DMS114 treated with DMSO at 0.1 percent for 48 hours (cell line): ENCODE measurements at regions not wholly inside any gene's neighbourhood (a gene's known extent, or its start where the extent isn't known, plus 50 kb on each side); places are given as distances from the start of the nearest gene placed in this dataset.
"Not testable (repeated sequence)": the region's sequence is repeated elsewhere in the genome, so short reads cannot be mapped to it uniquely, and the experiment has no call there.

Source experiments
- DNase-seq: peaks from one replicate; lab custom pipeline; 2025; ENCODE audit not compliant: unreplicated experiment; lab: John Stamatoyannopoulos, UW

- no peak for DNase-seq
Observed at GRCh38 chr4:158958489-158959270, 144.2 kb upstream of the RAPGEF2 start.

DNA sequence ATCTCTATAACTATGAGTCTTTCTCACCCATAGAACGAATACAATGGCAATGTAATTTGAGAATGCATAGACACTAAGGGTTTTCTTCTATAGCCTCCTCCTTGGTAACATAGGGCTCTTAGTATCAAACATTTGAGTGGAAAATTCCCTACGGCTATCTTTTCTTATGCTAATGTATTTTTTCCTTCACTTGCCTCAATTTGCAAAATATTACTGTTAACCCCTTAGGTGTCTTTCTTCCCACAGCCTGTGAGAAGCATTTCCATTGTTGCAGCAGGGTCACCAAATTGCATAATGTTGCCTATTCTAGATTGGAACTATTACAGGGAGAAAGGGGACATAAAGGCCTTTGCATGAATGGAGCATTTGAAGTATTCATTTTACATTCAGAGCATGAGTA, 140.5 kb upstream of the RAPGEF2 start:
- no peak for DNase-seq

DNA sequence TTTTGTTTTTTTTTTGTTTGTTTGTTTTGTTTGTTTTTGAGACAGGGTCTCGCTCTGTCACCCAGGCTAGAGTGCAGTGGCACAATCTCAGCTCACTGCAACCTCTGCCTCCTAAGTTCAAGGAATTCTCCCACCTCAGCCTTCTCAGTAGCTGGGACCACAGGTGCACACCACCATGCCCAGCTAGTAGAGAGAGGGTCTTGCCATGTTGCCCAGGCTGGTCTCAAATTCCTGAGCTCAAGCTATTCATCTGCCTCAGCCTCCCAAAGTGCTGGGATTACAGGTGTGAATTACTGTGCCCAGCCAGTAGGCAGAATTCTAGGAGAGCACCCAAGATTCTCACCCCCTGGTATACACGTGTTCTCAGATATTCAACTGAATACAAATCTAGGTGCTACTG, 139.6 kb upstream of the RAPGEF2 start:
- not testable (repeated sequence) for DNase-seq

DNA sequence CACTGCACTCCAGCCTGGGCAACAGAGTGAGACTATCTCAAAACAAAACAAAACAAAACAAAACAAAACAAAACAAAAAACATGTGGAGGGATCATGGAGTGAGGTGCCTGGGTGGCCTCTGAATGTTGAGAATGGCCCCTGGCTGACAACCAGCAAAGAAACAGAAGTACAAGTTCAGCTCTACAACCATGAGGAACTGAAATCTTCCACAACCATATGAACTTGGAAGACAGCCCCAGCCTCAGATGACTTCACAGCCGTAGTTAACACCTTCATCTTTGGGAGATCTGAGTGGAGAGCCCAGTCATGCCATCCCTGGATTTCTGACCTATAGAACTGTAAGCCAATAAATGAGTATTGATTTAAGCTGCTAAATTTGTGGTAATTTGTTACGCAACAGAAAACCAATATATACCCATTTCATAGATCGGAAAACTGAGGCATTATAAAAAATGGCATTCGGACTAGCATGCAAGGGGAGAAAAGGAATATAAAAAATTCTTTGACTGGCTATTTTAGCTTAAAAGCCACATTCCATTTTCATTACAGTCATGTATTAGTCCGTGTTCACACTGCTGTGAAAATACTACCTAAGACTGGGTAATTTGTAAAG, 138.7 kb upstream of the RAPGEF2 start:
- DNase-seq: no peak

DNA sequence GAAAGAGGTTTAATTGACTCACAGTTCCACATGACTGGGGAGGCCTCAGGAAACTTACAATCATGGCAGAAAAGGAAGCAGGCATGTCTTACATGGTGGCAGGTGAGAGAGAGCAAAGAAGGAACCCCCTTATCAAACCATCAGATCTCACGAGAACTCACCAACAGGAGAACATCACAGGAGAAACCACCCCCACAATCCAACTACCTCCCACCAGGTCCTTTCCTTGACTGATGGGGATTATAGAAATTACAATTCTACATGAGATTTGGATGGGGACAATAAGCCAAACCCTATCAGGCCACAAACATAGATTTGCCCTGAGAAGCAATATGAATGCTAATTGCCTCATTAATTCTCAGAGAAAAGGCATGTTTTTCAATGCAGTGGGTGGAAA, 138.2 kb upstream of the RAPGEF2 start:
- no peak for DNase-seq

DNA sequence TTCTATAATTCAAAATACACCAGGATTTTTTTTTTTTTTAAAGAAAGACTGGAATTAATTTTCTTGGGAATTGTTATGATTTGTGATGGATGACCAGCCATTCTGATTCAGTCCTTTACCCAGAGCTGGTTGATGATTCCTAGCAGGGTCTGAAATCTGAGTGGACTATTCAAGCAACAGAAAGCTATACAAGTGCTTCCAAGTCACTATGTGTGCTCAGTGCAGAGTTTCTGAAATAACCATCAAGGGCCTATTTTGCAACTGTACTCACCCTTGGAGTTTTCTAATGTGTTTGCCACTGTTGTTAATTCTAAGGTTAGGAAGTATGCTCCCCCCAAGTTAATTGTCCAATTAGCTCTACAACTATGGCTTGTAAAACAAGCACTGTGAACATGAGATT, 137.7 kb upstream of the RAPGEF2 start:
- DNase-seq: no peak

DNA sequence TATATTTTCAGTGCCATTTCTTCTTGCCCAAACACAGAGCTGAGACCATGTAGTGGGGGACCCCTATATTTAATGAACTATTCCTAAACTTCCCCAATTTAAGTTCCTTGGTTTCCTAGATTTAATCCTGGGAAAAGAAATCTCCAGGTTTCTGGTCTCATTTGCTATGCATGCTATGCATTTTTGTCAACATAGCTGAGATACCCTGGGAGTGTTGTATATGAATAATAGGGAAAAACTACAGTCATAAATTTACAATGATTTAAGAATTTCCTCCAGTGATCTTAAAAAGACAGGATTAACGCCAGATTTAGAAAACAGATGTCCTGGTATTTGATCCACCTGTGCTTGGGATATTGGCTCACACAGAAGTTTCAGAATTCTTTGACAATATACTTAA, 136.8 kb upstream of the RAPGEF2 start:
- DNase-seq: no peak

- DNase-seq: no peak
Observed at GRCh38 chr4:158968961-158969360, 133.9 kb upstream of the RAPGEF2 start.

DNA sequence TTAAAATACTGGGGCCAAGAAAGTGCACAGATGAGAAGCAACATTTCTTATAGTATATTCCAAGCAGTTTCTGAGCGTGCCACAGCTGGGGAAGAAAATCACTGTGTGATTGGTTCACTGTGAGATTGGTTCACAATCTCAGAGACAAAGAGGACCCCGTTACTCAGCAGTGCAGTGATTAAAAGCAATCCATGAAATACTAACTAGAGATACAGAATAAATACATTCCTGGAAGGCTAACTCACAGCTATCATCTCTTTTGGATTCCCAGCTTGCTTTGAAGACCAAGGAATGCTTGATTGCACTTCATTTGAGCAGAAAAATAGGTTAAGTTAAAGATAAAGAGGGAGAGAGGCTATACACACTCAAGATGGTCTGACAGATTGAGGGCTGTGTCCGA, 132.1 kb upstream of the RAPGEF2 start:
- DNase-seq: no peak

- not testable (repeated sequence) for DNase-seq
Observed at GRCh38 chr4:158974438-158974837, 128.4 kb upstream of the RAPGEF2 start.

DNA sequence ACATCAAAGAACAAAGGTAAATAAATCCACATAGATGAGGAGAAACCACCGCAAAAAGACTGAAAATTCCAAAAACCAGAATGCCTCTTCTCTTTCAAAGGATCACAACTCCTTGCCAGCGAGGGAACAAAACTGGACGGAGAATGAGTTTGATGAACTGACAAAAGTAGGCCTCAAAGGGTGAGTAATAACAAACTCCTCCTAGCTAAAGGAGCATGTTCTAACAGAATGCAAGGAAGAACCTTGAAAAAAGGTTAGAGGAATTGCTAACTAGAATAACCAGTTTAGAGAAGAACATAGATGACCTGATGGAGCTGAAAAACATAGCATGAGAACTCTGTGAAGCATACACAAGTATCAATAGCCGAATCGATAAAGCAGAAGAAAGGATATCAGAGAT, 122.2 kb upstream of the RAPGEF2 start:
- DNase-seq: not testable (repeated sequence)

DNA sequence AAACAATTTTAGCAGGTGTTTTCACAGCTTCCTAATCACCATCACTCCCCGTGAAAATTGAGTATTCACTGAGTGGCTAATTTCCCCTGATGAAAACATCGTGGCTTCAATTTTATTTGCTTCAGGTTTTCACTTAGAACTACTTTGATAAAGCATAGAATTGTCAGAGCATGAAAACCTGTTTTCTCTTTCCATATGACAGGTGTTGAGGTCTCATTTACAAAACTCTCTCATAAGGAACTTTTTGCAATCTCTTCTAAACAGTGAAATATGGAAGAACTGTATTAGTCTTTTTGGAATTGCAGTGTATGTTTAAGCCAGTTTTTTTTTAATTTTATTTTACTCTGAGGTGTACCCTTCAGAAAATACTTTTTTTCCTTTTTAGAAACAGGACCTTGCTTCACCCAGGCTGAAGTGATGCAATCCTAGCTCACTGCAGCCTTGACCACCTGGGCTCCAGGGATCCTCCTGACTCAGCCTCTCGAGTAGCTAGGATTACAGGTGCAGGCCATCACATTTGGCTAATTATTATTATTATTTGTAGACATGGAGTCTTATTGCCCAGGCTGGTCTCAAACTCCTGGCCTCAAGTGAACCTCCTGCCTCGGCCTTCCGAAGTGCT, 111.2 kb upstream of the RAPGEF2 start:
- no peak for DNase-seq

- DNase-seq: no peak
Observed at GRCh38 chr4:158993891-158994290, 109.0 kb upstream of the RAPGEF2 start.

GRCh38 chr4:158995040-158995439, 107.8 kb upstream of the RAPGEF2 start:
- no peak for DNase-seq

DNA sequence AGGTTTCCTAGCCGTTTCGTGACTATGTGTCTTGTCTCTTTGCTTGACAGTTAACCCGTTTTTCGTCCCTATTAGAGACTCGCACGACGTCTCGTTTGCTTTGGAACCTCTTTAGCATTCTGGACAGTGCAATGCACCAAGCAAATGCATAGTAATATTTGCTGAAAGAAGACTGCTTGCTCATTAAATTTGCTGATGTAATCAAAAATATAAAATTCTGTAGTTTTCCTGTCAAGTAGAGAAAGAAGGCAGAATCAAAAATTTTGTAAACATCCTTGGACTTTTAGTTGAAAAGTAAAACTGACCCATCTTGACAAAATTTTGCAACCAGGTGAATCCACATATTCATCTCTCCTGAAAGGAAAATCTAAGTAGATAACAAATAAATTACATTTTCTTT, 106.9 kb upstream of the RAPGEF2 start:
- no peak for DNase-seq

DNA sequence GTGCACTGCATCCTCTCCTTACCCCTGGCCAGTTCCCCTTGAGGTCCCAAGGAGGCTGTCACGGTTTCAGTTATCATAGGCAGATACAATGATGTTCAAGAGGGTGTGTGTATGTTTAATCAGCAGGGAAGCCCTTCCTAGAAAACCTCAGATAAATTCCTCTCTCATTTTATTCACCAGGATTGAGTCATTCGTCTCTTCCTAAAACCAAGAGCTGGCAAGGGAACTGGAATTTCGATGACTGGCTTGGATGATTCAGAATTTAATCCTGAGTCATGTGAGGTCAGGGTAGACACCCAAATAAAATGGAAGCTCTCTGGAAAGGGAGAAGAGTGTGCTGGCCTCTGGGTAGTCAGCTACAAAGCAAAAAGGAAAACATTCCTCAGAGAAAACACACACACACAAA, 106.2 kb upstream of the RAPGEF2 start:
- no peak for DNase-seq

- no peak for DNase-seq
Observed at GRCh38 chr4:158997660-158998349, 105.1 kb upstream of the RAPGEF2 start.

GRCh38 chr4:158998624-158999023, 104.3 kb upstream of the RAPGEF2 start:
- DNase-seq: no peak

- DNase-seq: no peak
Observed at GRCh38 chr4:158999166-158999682, 103.7 kb upstream of the RAPGEF2 start.

DNA sequence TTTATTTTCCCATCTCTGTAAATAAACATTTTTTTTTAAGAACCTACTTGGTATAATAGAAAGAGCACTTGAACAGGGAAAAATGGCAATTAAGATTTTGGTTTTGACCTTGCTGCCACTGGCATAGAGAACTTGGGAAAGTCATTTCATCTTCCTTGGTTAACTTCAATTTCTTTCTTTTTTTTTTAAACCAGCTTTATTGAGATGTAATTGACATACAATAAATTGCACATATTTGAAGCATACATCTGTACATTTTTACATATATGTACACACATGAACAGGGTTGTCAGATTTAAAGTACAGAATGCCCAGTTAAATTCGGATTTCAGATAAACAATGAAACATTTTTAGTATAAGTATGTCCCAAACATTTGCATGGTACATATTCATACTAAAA, 103.0 kb upstream of the RAPGEF2 start:
- no peak for DNase-seq

GRCh38 chr4:159002950-159003349, 99.9 kb upstream of the RAPGEF2 start:
- DNase-seq: no peak
